ENCODE measurements at regions not wholly inside any gene's neighbourhood (a gene's known extent, or its start where the extent isn't known, plus 50 kb on each side); places are given as distances from the start of the nearest gene placed in this dataset.

- DNase-seq (ENCODE audit: extremely low read depth, insufficient read length): no peak
- TF ChIP-seq CTCF (IDR thresholded peaks at IDR 0.05; ENCODE audit: insufficient read depth, low read length, poor library complexity, severe bottlenecking): no peak
- Histone ChIP-seq H3K27me3 (replicated peaks; ENCODE audit: control insufficient read depth, insufficient read depth, low read length) (no peaks in the 10 kb centered on the region), H3K36me3 (ENCODE audit: control insufficient read depth, insufficient read depth, low read length) (no peaks in the 10 kb centered on the region), H3K4me3 (replicated peaks; ENCODE audit: low read depth, low read length) (no peak overlapping the region)
These were observed 145.5 kb downstream of the CTH start for GRCh38 chr1:70556541-70556940.

DNA sequence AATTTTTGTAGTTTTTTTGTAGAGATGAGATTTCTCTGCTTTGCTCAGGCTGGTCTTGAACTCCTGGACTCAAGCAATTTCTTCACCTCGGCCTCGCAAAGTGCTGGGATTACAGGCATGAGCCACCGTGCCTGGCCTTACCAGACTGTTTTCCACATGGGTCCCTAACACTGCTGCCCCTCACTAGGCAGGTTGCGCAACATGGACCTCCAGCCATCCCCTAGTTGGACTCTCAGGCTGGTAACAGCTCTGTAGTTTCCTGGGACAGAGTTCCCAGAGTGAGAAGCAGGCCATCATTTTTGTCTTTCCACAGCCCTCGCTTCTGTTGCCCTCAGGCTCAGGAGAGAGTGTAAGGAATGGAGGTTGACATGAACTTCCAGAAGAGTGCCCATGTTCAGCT lies 156.1 kb downstream of the CTH start:
- Histone ChIP-seq H3K27me3 (replicated peaks; ENCODE audit: control insufficient read depth, insufficient read depth, low read length) (no peaks in the 10 kb centered on the region), H3K4me3 (replicated peaks; ENCODE audit: low read depth, low read length) (no peak overlapping the region), H3K36me3 (ENCODE audit: control insufficient read depth, insufficient read depth, low read length) (no peaks in the 10 kb centered on the region)
- no peak for TF ChIP-seq CTCF (IDR thresholded peaks at IDR 0.05; ENCODE audit: insufficient read depth, low read length, poor library complexity, severe bottlenecking)
- no peak for DNase-seq (ENCODE audit: extremely low read depth, insufficient read length)

DNA sequence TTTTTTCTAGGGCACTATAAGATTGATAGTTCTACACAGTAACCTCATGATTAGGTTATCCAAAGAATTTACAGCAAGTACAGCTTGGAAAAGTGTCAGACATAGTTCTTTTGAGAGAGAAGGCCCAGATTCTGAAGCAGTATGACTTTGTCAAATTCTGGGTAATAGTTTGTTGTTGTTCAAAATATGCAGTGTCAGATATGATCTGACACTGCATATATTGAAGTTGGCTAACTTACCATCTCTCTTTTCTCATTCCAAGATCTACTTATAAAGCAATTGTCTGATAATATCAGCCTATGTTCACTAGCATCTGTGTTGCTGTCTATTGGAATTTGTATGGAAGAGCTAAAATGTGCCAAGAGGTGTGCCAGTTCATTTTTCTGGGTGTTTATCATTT lies 160.1 kb downstream of the CTH start:
- H3K36me3 ChIP-seq (ENCODE audit: control insufficient read depth, insufficient read depth, low read length): no peaks in the 10 kb centered on the region
- no peak for DNase-seq (ENCODE audit: extremely low read depth, insufficient read length)
- no peak for TF ChIP-seq CTCF (IDR thresholded peaks at IDR 0.05; ENCODE audit: insufficient read depth, low read length, poor library complexity, severe bottlenecking)

GRCh38 chr1:70573317-70573843 lies 162.3 kb downstream of the CTH start:
- H3K4me3 ChIP-seq (replicated peaks; ENCODE audit: low read depth, low read length): no peak overlapping the region
- no peaks in the 10 kb centered on the region for H3K36me3 ChIP-seq (ENCODE audit: control insufficient read depth, insufficient read depth, low read length)
- DNase-seq (ENCODE audit: extremely low read depth, insufficient read length): no peak
- H3K27me3 ChIP-seq (replicated peaks; ENCODE audit: control insufficient read depth, insufficient read depth, low read length): no peaks in the 10 kb centered on the region
- TF ChIP-seq CTCF (IDR thresholded peaks at IDR 0.05; ENCODE audit: insufficient read depth, low read length, poor library complexity, severe bottlenecking): no peak

More for the DNA sequence above, 160.1 kb downstream of the CTH start:
- Histone ChIP-seq H3K4me3 (replicated peaks; ENCODE audit: low read depth, low read length) (no peak overlapping the region), H3K27me3 (replicated peaks; ENCODE audit: control insufficient read depth, insufficient read depth, low read length) (no peaks in the 10 kb centered on the region)

GRCh38 chr1:70581661-70582060 lies 170.6 kb downstream of the CTH start:
- Histone ChIP-seq H3K27me3 (replicated peaks; ENCODE audit: control insufficient read depth, insufficient read depth, low read length) (no peaks in the 10 kb centered on the region), H3K36me3 (ENCODE audit: control insufficient read depth, insufficient read depth, low read length) (no peaks in the 10 kb centered on the region), H3K4me3 (replicated peaks; ENCODE audit: low read depth, low read length) (no peak overlapping the region)
- TF ChIP-seq CTCF (IDR thresholded peaks at IDR 0.05; ENCODE audit: insufficient read depth, low read length, poor library complexity, severe bottlenecking): no peak
- DNase-seq (ENCODE audit: extremely low read depth, insufficient read length): no peak

DNA sequence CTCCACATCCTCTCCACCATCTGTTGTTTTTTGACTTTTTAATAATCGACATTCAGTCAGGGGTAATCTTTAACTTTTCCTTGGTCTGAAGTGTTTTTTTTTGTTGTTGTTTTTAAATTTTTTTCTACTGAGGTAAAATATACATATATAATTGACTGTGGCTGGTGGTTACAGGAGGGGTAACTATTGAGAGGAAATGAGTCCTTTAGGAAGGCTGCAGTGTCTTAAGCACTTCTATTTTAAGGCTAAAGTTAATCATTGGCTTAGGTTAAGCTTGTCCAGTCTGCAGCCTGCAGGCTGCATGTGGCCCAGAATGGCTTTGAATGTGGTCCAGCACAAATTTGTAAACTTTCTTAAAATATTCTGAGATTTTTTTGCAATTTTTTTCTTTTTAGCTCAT lies 172.5 kb downstream of the CTH start:
- no peak for TF ChIP-seq CTCF (IDR thresholded peaks at IDR 0.05; ENCODE audit: insufficient read depth, low read length, poor library complexity, severe bottlenecking)
- DNase-seq (ENCODE audit: extremely low read depth, insufficient read length): no peak
- H3K36me3 ChIP-seq (ENCODE audit: control insufficient read depth, insufficient read depth, low read length): no peaks in the 10 kb centered on the region
- H3K4me3 ChIP-seq (replicated peaks; ENCODE audit: low read depth, low read length): no peak overlapping the region
- no peaks in the 10 kb centered on the region for H3K27me3 ChIP-seq (replicated peaks; ENCODE audit: control insufficient read depth, insufficient read depth, low read length)
